ENCODE measurements at regions not wholly inside any gene's neighbourhood (a gene's known extent, or its start where the extent isn't known, plus 50 kb on each side); places are given as distances from the start of the nearest gene placed in this dataset.

DNA sequence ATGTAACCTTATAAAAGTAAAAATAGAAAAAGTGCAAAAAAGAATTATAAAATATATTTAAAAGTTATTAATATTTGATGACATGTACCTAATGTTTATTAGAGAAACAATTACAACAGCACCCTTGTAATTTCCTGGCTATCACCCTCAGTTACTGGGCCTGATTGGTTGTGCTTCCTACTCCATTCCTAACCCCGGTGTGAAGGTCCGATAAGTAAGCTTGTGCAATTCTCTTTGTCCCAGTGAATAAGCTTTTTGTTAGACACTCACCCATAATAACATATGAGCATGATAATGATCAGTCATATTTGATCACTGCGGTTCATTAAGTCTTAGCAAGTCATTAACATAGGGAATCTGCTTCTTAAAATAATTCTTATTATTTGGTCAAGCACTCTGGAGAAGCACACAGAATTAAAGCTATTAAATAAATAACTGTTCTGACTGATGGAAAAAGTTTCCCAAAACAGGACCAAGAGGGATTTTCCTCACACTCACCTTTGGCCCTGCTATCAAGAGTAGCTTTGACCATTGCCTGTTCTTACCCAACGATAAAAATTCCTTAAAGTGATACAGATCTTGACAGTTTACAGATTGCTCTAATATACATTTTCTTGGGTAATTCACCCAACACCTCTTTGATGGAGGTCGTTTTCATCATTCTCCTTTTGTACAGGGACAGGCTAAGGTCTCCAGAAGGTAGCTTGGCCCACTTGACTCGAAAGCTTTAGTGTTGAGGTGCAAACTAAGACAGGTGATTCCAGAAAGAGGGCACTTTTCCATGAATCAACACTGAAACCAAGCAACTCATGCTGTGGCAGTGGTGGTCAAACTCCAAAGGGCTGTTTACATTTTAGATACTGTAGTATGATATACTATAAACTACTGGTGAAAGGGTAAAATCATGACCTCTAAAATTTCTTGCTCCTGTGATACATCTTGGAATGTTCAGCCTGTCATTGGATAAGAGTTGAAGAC, 543.0 kb upstream of the KCNMB2 start:
- no peak for DNase-seq (ENCODE audit: low spot score)

DNA sequence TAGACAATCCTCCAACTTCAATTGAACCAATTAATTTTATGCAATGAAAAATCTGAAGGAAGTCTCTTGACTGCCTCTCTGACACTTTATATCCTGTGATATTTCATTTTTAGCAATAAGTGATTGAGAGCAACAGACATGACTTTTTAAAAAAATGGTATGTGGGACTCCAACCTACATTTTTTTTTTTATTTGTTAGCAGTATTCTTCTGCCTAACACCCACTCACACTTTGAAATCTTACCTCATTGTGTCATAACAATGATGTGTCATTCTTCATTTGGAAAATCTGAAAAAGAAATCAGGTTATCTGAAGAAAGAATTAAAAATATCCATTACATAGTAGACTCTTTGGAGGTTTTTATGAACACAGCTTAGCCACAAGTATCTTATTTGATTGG, 541.3 kb upstream of the KCNMB2 start:
- no peak for DNase-seq (ENCODE audit: low spot score)

DNA sequence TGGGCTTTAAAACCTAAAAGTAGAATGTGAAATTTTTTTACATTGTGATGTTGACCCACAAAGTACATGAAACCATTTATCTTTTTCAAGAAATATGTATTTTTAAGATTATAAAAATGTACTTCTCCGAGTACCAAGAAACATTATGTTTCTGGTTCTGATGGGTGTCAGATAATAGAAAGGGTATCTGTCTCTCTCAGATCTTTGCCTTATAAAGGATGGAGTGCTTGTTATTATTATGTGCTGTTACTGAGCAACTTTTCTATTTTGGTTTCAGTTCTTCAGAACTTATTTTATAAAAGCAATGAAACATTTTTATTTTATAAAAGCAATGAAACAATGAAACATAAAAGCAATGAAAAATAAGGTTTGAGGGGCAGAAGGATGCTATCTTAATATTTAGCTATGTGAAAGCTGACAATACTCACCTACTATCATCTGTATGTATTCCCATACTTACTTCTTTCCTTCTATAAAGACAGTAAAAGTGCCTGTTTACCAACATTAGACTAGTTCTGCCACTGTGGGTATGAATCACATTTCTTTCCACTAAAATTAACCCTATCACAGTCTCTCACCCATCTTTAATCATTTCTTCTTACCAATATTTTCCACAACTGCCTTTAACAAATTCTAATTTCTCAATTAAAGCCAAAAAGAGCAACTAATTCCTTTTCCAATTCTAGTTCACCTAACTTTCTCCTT, 540.7 kb upstream of the KCNMB2 start:
- no peak for DNase-seq (ENCODE audit: low spot score)

- DNase-seq (ENCODE audit: low spot score), result no peak
These were observed 534.5 kb upstream of the KCNMB2 start for GRCh38 chr3:178001670-178002101.

GRCh38 chr3:178002113-178002512, 534.1 kb upstream of the KCNMB2 start:
- no peak for DNase-seq (ENCODE audit: low spot score)

DNA sequence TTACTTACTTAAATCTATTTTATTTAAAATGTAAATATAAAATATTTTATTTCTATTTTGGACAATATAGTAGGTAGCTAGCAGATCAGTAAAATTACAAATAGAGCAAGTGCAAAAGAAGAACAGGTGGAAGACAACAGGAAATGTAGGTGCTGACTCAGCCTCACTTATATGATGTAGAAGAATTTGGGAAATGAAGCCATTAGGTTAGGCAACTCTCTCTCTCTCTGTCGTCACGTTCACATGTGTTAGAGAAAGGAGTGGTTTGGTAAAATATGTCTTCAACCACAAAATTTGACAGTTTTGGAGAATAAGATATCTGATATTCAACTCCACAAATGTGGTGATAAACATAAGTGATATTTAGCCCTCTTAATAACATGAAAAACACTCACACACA, 532.5 kb upstream of the KCNMB2 start:
- DNase-seq (ENCODE audit: low spot score), result no peak

DNA sequence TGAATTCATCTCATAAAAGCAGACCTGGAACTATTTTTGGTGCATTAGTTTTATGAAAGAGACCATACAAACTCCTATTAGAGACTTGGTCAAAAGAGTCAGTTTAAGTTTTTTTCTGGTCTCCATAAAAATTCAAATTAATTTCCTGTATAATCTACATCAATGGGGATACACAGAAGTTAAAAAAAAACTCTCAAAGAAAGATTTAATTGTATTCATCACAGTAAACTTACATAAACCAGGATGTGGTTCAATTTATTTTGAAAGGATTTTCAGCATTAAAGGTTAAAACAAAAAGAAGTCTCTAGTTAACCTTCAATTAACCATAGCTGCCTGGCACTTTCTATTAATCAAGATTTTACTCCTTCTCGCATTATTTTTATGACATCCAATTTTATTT, 530.3 kb upstream of the KCNMB2 start:
- DNase-seq (ENCODE audit: low spot score), result no peak

GRCh38 chr3:178010306-178010705, 525.9 kb upstream of the KCNMB2 start:
- no peak for DNase-seq (ENCODE audit: low spot score)

DNA sequence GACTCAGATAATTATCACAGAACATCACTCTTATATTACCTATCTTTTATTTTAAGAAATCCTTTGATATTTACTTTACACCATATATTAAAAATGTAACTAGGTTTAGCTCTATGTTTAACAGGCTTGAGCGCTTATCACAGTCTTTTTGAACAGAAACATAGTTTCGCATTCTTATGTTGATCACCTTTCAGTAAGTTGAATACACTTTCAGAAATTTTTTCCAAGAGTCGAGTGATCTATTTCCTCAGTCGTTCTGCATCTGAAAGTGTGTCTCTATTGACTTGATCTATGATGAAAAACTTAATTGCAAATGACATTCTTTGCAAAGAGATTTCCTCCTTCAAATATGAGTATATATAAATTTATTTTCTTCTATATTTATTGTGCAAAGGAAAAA, 516.6 kb upstream of the KCNMB2 start:
- DNase-seq (ENCODE audit: low spot score), result no peak

DNA sequence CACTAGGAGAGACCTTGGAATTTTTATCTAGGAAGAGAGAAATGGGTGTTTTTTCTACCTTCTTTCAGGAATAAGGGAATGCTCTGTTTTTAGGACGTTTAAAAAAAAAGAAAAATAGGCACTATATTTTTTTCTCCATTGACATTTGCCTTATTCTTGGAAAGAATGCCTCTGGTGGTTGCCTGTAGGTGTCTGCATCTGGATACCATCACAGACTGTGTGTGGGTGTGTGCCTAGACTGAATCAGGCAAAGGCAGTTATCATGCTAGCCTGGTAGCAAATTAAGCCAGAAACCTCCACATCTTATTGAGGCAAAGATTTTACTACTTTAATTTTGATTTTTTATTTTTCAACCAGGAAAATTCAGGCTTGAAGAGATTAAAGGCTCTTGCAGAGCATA, 513.6 kb upstream of the KCNMB2 start:
- DNase-seq (ENCODE audit: low spot score), result no peak

DNA sequence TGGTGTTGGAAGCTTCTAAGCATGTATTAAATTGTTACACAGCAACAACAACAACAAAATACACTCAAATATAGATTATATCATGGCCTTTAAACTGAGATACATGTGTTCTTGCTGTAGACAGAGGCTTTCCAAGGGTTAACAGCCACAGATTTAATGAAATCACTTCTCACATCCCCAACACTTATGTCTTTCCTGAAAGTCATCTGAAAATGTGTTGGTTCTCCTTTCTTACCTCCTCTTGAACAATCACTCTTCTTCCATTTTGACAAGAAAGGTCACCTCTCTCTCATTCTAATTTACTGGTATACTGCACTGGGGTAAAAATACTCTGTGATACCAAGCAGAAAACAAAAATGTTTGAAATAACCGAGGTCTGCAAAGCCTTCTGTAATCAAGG, 507.3 kb upstream of the KCNMB2 start:
- no peak for DNase-seq (ENCODE audit: low spot score)

- no peak for DNase-seq (ENCODE audit: low spot score)
These were observed 499.6 kb upstream of the KCNMB2 start for GRCh38 chr3:178036451-178037144.

DNA sequence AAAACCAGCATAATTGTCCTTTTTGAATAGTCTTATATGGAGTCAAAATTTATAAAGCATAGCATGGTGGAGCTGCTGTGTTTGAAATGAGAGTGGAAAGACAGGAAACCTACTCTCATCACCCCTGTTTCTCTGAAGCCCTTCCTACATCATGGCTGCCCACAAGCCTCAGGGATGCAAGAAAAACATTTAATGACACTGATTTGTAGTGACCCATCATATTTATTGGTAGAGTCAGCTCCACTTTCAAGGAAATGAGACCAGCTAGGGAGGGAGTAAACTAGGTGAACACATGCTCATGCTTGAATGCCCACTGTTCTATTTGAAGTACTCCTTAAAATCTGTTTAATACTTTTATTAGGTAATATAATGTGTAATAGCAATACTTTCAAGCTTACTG, 494.3 kb upstream of the KCNMB2 start:
- no peak for DNase-seq (ENCODE audit: low spot score)

- no peak for DNase-seq (ENCODE audit: low spot score)
These were observed 493.9 kb upstream of the KCNMB2 start for GRCh38 chr3:178042376-178042775.

DNA sequence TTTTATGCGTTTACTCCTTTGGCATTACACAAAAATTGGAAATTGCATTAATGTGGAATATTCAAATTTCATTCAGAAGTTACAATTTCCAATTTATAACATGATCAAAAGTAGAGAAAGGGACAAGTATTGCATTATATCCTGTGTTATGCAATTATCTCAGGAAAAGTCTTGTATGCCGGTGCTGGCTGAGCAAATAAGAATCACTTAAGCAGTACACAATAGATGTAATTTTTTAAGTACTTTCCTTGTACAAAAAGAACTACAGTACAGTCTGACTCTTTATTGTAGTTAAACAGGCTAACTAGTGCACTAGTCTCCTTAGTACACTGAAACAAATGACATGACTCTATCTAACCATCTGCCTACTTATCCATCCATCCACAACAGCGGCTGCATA, 493.2 kb upstream of the KCNMB2 start:
- no peak for DNase-seq (ENCODE audit: low spot score)

DNA sequence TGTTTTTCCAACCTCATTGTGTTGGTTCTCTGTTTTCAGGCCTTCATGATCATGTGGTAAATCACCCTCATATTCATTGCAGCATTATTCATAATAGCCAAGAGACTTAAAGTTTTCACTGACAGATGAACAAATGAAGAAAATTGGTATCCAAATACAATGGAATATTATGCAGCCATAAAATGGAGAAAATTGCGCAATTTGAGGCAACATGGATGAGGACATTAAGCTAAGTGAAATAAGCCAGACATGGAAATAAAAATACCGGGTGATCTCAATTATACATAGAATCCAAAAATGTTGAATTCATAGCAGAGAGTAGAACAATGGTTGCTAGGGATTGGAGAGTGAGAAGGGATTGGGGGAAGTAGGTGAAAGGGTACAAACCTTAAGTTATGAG, 491.9 kb upstream of the KCNMB2 start:
- no peak for DNase-seq (ENCODE audit: low spot score)

GRCh38 chr3:178047496-178047895, 488.7 kb upstream of the KCNMB2 start:
- no peak for DNase-seq (ENCODE audit: low spot score)

- DNase-seq (ENCODE audit: low spot score), result no peak
These were observed 487.5 kb upstream of the KCNMB2 start for GRCh38 chr3:178048768-178049167.

- no peak for DNase-seq (ENCODE audit: low spot score)
These were observed 481.8 kb upstream of the KCNMB2 start for GRCh38 chr3:178054471-178054870.

- DNase-seq (ENCODE audit: low spot score), result no peak
These were observed 480.3 kb upstream of the KCNMB2 start for GRCh38 chr3:178055939-178056338.

DNA sequence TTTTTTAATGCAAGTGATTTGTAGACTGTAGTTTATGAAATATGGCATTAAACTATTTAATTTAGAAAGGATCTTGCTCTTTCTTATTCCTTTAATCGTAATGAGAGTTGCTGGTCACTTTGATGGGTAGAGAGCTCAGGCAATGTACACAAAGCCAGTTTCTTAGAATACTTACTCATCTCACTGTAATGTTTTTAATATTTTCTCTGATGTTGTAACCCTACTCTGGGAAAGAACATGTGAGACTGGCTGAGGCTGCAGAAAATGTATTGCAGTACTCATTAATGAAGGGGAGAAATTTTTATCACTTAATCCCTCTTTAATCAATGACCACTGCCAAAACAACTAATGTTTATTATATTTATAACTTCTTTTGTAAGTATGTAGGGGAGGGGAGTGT, 479.4 kb upstream of the KCNMB2 start:
- DNase-seq (ENCODE audit: low spot score), result no peak

- DNase-seq (ENCODE audit: low spot score), result no peak
These were observed 477.6 kb upstream of the KCNMB2 start for GRCh38 chr3:178058629-178059028.

DNA sequence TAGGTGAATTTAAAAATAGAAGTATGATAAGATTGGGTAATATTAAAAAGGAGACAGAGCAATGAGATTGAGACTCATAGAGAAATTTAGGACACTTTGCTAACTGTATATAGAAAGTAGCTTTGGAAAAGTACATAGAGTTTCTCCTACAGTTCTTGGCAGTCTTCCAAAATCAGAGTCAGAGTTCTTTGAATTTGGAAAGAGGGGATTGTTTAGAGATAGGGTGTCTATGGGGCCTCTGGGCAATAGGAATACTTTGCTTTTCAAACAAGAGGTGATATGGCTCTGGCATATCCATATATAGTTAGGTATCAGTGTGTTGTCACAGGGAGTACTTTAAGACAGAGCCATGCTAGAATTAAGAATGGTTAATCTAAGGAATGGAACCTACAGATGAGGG, 477.1 kb upstream of the KCNMB2 start:
- no peak for DNase-seq (ENCODE audit: low spot score)
